Neuronal stem cell (in vitro differentiated cells): ENCODE measurements at regions not wholly inside any gene's neighbourhood (a gene's known extent, or its start where the extent isn't known, plus 50 kb on each side); places are given as distances from the start of the nearest gene placed in this dataset.

ENCODE experiments used
- DNase-seq: peaks from one replicate; pipeline ENCODE4 v3.0.0-alpha.2; 2013; ENCODE audit warnings: low spot score
- H2AFZ ChIP-seq: one replicate; pipeline ENCODE4 v1.6.1; 2013; ENCODE audit warnings: mild to moderate bottlenecking, low read length, inconsistent platforms
- H2AK5ac ChIP-seq: 2 replicates; pipeline ENCODE4 v1.6.1; 2013; ENCODE audit warnings: low read depth, mild to moderate bottlenecking, inconsistent platforms, low read length, moderate library complexity, mixed read lengths
- H2BK120ac ChIP-seq: 2 replicates; pipeline ENCODE4 v1.6.1; 2013; ENCODE audit warnings: low read depth, mild to moderate bottlenecking, inconsistent platforms, low read length, moderate library complexity, mixed read lengths
- H2BK12ac ChIP-seq: one replicate; pipeline ENCODE4 v1.6.1; 2013; ENCODE audit warnings: low read length, inconsistent platforms
- H2BK15ac ChIP-seq: 2 replicates; pipeline ENCODE4 v1.6.1; 2013; ENCODE audit warnings: mild to moderate bottlenecking, low read length, inconsistent platforms, mixed read lengths
- H2BK5ac ChIP-seq: one replicate; pipeline ENCODE4 v1.6.1; 2013; ENCODE audit warnings: inconsistent platforms, mild to moderate bottlenecking, low read length, moderate library complexity
- H3K14ac ChIP-seq: one replicate; pipeline ENCODE4 v1.6.1; 2013; ENCODE audit warnings: low read length, inconsistent platforms
- H3K18ac ChIP-seq: 2 replicates; pipeline ENCODE4 v1.6.1; 2013; ENCODE audit warnings: low read length, inconsistent platforms
- H3K23ac ChIP-seq: 2 replicates; pipeline ENCODE4 v1.6.1; 2013; ENCODE audit warnings: low read depth, mild to moderate bottlenecking, mixed read lengths, low read length, inconsistent platforms; ENCODE audit not compliant: poor library complexity
- H3K27ac ChIP-seq: replicated peaks from 3 replicates; pipeline ENCODE4 v1.5.1; 2013; ENCODE audit warnings: low read length, inconsistent platforms
- H3K27me3 ChIP-seq, 3 experiments: 2 replicates each; pipeline ENCODE4 v1.6.1; 2013; ENCODE audit warnings: low read length in 3 of 3, mild to moderate bottlenecking in 2 of 3, inconsistent platforms in 1 of 3, low read depth in 1 of 3, mixed read lengths in 1 of 3, moderate library complexity in 1 of 3; ENCODE audit not compliant: control insufficient read depth in 3 of 3, insufficient read depth in 3 of 3
- H3K36me3 ChIP-seq, 2 donors: replicated peaks in 1 of 2; 2 replicates each; pipeline ENCODE4 v1.6.1; 2013; ENCODE audit warnings: low read length in 2 of 2; ENCODE audit not compliant: control insufficient read depth in 2 of 2, insufficient read depth in 2 of 2
- H3K4ac ChIP-seq: 2 replicates; pipeline ENCODE4 v1.6.1; 2013; ENCODE audit warnings: inconsistent platforms, mild to moderate bottlenecking, low read length, moderate library complexity
- H3K4me1 ChIP-seq, 2 donors: 1 replicate in 1 of 2; 2 replicates in 1 of 2; pipeline ENCODE4 v1.6.1; 2013; ENCODE audit warnings: low read length in 2 of 2, low read depth in 1 of 2; ENCODE audit not compliant: control insufficient read depth in 2 of 2, insufficient read depth in 1 of 2
- H3K4me2 ChIP-seq: one replicate; pipeline ENCODE4 v1.6.1; 2013; ENCODE audit warnings: mild to moderate bottlenecking, low read length, inconsistent platforms; ENCODE audit not compliant: insufficient read depth, poor library complexity, severe bottlenecking
- H3K4me3 ChIP-seq, 2 donors: 2 replicates each; pipeline ENCODE4 v1.5.1; 2013; ENCODE audit warnings: low read length in 2 of 2, mild to moderate bottlenecking in 2 of 2, inconsistent platforms in 1 of 2, moderate library complexity in 1 of 2
- H3K79me1 ChIP-seq: one replicate; pipeline ENCODE4 v1.6.1; 2013; ENCODE audit warnings: low read depth, mild to moderate bottlenecking, inconsistent platforms, low read length, moderate library complexity
- H3K9ac ChIP-seq: one replicate; pipeline ENCODE4 v1.6.1; 2013; ENCODE audit warnings: mild to moderate bottlenecking, low read depth, low read length, inconsistent platforms; ENCODE audit not compliant: poor library complexity
- H3K9me3 ChIP-seq, 2 donors: replicated peaks in 1 of 2; 2 replicates each; pipeline versions ENCODE3 to v1.6.1; 2013; ENCODE audit warnings: low read length in 2 of 2, mild to moderate bottlenecking in 2 of 2, inconsistent platforms in 1 of 2, low read depth in 1 of 2, mixed read lengths in 1 of 2, moderate library complexity in 1 of 2; ENCODE audit not compliant: control insufficient read depth in 2 of 2, insufficient read depth in 1 of 2
- H4K8ac ChIP-seq: one replicate; pipeline ENCODE4 v1.6.1; 2013; ENCODE audit warnings: low read depth, mild to moderate bottlenecking, inconsistent platforms, low read length, moderate library complexity
- H4K91ac ChIP-seq: one replicate; pipeline ENCODE4 v1.6.1; 2013; ENCODE audit warnings: low read length, low read depth, mild to moderate bottlenecking, inconsistent platforms; ENCODE audit not compliant: poor library complexity
- WGBS, 2 donors: extraction: QIAGEN DNeasy Blood & Tissue Kit; methylation state at CpG; one replicate each; pipeline ENCODE4 v1.1.7; 2013; ENCODE audit warnings: missing lambda C conversion rate in 2 of 2, mixed read lengths in 1 of 2; ENCODE audit not compliant: insufficient read length in 2 of 2, insufficient replicate concordance in 1 of 2; ENCODE audit errors: extremely low coverage in 2 of 2; 5-methylcytosine and 5-hydroxymethylcytosine counted together

- H2BK120ac ChIP-seq: no peak overlapping the region
- H2BK15ac ChIP-seq: no peak overlapping the region
- H2BK5ac ChIP-seq: no peak overlapping the region
- H2AFZ ChIP-seq: no peak overlapping the region
- no peak overlapping the region for H2BK12ac ChIP-seq
- peaks cover 4 to 5% of the 10 kb centered on the region in 2 donors for H3K4me1 ChIP-seq
- no peak overlapping the region for H3K14ac ChIP-seq
- no CpG with 5 or more reads among the region's 3 CpGs for WGBS, 2 donors
- H3K23ac ChIP-seq: no peak overlapping the region
- no peak overlapping the region for H3K4me3 ChIP-seq
- H3K79me1 ChIP-seq: no peaks in the 10 kb centered on the region
- H3K27ac ChIP-seq: no peak overlapping the region
- H3K4ac ChIP-seq: no peak overlapping the region
- no peak overlapping the region for H2AK5ac ChIP-seq
- H3K4me2 ChIP-seq: no peak overlapping the region
- DNase-seq: no peak
- no peak overlapping the region for H3K9ac ChIP-seq
- H4K91ac ChIP-seq: no peak overlapping the region
- H3K36me3 ChIP-seq: peaks cover 0 to 24% of the 10 kb centered on the region in 2 donors
- H3K9me3 ChIP-seq: peaks cover 0 to 4% of the 10 kb centered on the region in 2 donors
- H4K8ac ChIP-seq: no peak overlapping the region
- H3K18ac ChIP-seq: no peak overlapping the region
- H3K27me3 ChIP-seq: no peaks in the 10 kb centered on the region
Measured at GRCh38 chr13:73985783-73986182, 148.4 kb downstream of the KLF12 start.

GRCh38 chr13:73984949-73985691, 149.1 kb downstream of the KLF12 start:
- H2AFZ ChIP-seq: no peak overlapping the region
- H3K9me3 ChIP-seq: peaks cover 0 to 4% of the 10 kb centered on the region in 2 donors
- no CpG with 5 or more reads among the region's 11 CpGs for WGBS, 2 donors
- peaks cover 4 to 5% of the 10 kb centered on the region in 2 donors for H3K4me1 ChIP-seq
- no peak for DNase-seq
- H3K4ac ChIP-seq: no peak overlapping the region
- no peak overlapping the region for H4K8ac ChIP-seq
- no peak overlapping the region for H3K18ac ChIP-seq
- no peak overlapping the region for H2BK120ac ChIP-seq
- no peak overlapping the region for H3K4me2 ChIP-seq
- H3K4me3 ChIP-seq: no peak overlapping the region
- H3K79me1 ChIP-seq: no peaks in the 10 kb centered on the region
- no peak overlapping the region for H3K23ac ChIP-seq
- no peak overlapping the region for H2BK15ac ChIP-seq
- no peak overlapping the region for H3K14ac ChIP-seq
- no peak overlapping the region for H2AK5ac ChIP-seq
- H3K36me3 ChIP-seq: peaks cover 0 to 27% of the 10 kb centered on the region in 2 donors
- no peak overlapping the region for H4K91ac ChIP-seq
- no peak overlapping the region for H2BK5ac ChIP-seq
- no peak overlapping the region for H2BK12ac ChIP-seq
- H3K9ac ChIP-seq: no peak overlapping the region
- no peak overlapping the region for H3K27ac ChIP-seq
- H3K27me3 ChIP-seq: no peaks in the 10 kb centered on the region

DNA sequence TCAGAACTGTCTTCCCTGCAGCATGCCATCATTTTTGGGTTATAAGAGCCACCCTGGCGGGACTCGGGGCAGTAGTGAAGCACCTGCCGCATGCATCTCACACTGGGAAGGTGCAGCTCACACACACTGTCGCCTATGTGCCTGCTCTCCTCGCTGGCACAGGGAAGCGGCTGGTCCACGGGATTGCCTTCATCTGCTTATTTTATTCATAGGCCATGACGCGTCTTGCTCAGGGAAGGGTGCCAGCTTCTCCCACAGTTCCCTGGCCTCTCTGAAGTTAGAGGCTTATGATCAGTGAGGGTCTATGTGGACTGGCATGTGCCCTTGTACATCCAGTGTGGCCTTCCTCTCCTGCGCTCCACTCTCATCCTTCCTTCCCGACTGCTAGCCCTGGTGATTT, 150.0 kb downstream of the KLF12 start:
- no peaks in the 10 kb centered on the region for H3K79me1 ChIP-seq
- no peak overlapping the region for H2BK12ac ChIP-seq
- H4K91ac ChIP-seq: no peak overlapping the region
- no peak for DNase-seq
- no peak overlapping the region for H2AFZ ChIP-seq
- H2AK5ac ChIP-seq: no peak overlapping the region
- H3K9ac ChIP-seq: no peak overlapping the region
- no peak overlapping the region for H3K18ac ChIP-seq
- H2BK15ac ChIP-seq: no peak overlapping the region
- WGBS, 2 donors: no CpG with 5 or more reads among the region's 11 CpGs
- no peak overlapping the region for H3K4ac ChIP-seq
- no peak overlapping the region for H3K4me3 ChIP-seq
- no peak overlapping the region for H3K14ac ChIP-seq
- no peak overlapping the region for H2BK120ac ChIP-seq
- peaks cover 0 to 4% of the 10 kb centered on the region in 2 donors for H3K9me3 ChIP-seq
- H3K27ac ChIP-seq: no peak overlapping the region
- no peak overlapping the region for H4K8ac ChIP-seq
- no peak overlapping the region for H2BK5ac ChIP-seq
- peaks cover 2 to 5% of the 10 kb centered on the region in 2 donors for H3K4me1 ChIP-seq
- no peak overlapping the region for H3K23ac ChIP-seq
- no peaks in the 10 kb centered on the region for H3K27me3 ChIP-seq
- no peak overlapping the region for H3K4me2 ChIP-seq
- H3K36me3 ChIP-seq: peaks cover 0 to 27% of the 10 kb centered on the region in 2 donors

DNA sequence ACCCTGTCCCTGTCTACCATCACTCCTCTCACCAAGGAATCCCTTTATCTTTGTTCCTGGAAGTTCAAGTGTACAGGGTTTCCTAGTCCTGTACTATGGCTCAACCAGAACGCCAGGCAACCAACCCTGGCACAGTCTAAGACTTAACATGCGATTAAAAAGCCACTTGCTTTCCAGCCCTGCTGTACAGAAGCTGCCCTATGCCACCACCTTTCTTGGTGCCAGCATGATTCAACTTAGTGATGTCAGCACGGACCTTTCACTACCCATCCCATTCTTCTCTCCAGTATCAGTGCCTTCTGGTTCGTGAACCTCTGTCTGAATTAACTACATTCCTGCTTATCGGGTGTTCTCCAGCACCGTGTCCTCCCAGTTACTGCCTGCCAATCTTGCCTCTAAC, 151.1 kb downstream of the KLF12 start:
- peaks cover 0 to 5% of the 10 kb centered on the region in 2 donors for H3K4me1 ChIP-seq
- H3K23ac ChIP-seq: no peak overlapping the region
- H3K4ac ChIP-seq: no peak overlapping the region
- H3K4me2 ChIP-seq: no peak overlapping the region
- H3K9ac ChIP-seq: no peak overlapping the region
- H3K18ac ChIP-seq: no peak overlapping the region
- H4K91ac ChIP-seq: no peak overlapping the region
- H2AK5ac ChIP-seq: no peak overlapping the region
- H3K14ac ChIP-seq: no peak overlapping the region
- no peak for DNase-seq
- no peak overlapping the region for H2BK12ac ChIP-seq
- peaks cover 0 to 6% of the 10 kb centered on the region in 2 donors for H3K9me3 ChIP-seq
- no peak overlapping the region for H2AFZ ChIP-seq
- no peak overlapping the region for H3K27ac ChIP-seq
- peaks cover 0 to 27% of the 10 kb centered on the region in 2 donors for H3K36me3 ChIP-seq
- no peak overlapping the region for H2BK120ac ChIP-seq
- H3K79me1 ChIP-seq: no peaks in the 10 kb centered on the region
- H3K27me3 ChIP-seq: no peaks in the 10 kb centered on the region
- no peak overlapping the region for H2BK5ac ChIP-seq
- WGBS, 2 donors: no CpG with 5 or more reads among the region's 6 CpGs
- no peak overlapping the region for H3K4me3 ChIP-seq
- no peak overlapping the region for H4K8ac ChIP-seq
- H2BK15ac ChIP-seq: no peak overlapping the region
